Lung (tissue), 11 donors: ENCODE measurements at regions not wholly inside any gene's neighbourhood (a gene's known extent, or its start where the extent isn't known, plus 50 kb on each side); places are given as distances from the start of the nearest gene placed in this dataset.

Experiments used
- ATAC-seq: fragments of 200-7000 bp; cut with Tn5 transposase; one replicate; pipeline ENCODE4 v1.9.1; 2020; ENCODE audit warnings: moderate number of reproducible peaks; ENCODE audit not compliant: insufficient read depth, low FRiP score
- DNase-seq, 3 donors: peaks; one replicate each; pipeline ENCODE4 v3.0.0-alpha.2; 2013 to 2017
- H3K27ac ChIP-seq, 2 donors: one replicate each; pipeline ENCODE4 v1.5.1; 2013; ENCODE audit warnings: mild to moderate bottlenecking in 2 of 2, moderate library complexity in 2 of 2, control low read depth in 1 of 2, inconsistent platforms in 1 of 2, low read depth in 1 of 2, low read length in 1 of 2
- H3K27me3 ChIP-seq, 3 donors: one replicate each; pipeline ENCODE4 v1.5.1; 2013; ENCODE audit warnings: low read length in 2 of 3; ENCODE audit not compliant: control insufficient read depth in 3 of 3, insufficient read depth in 3 of 3
- H3K36me3 ChIP-seq, 4 donors: one replicate each; pipeline ENCODE4 v1.5.1; 2013; ENCODE audit warnings: low read length in 4 of 4, mild to moderate bottlenecking in 1 of 4, moderate library complexity in 1 of 4; ENCODE audit not compliant: control insufficient read depth in 4 of 4, insufficient read depth in 4 of 4
- H3K4me1 ChIP-seq, 5 donors: one replicate each; pipeline ENCODE4 v1.5.1; 2013; ENCODE audit warnings: low read length in 5 of 5, mild to moderate bottlenecking in 2 of 5, moderate library complexity in 1 of 5; ENCODE audit not compliant: control insufficient read depth in 5 of 5, insufficient read depth in 5 of 5
- H3K4me3 ChIP-seq: one replicate; pipeline ENCODE4 v1.5.1; 2013; ENCODE audit warnings: mild to moderate bottlenecking, control low read depth, moderate library complexity
- H3K9ac ChIP-seq, 2 donors: one replicate each; pipeline ENCODE4 v1.5.1; 2013; ENCODE audit warnings: low read length in 2 of 2, control low read depth in 1 of 2; ENCODE audit not compliant: insufficient read depth in 1 of 2
- H3K9me3 ChIP-seq, 4 donors: one replicate each; pipeline ENCODE4 v1.5.1; 2013; ENCODE audit warnings: low read length in 3 of 4, mild to moderate bottlenecking in 1 of 4, moderate library complexity in 1 of 4; ENCODE audit not compliant: control insufficient read depth in 4 of 4, insufficient read depth in 3 of 4
- WGBS, 2 donors: extraction: QIAGEN DNeasy Blood & Tissue Kit; methylation state at CpG; one replicate each; pipeline ENCODE4 v1.1.7; 2013; 5-methylcytosine and 5-hydroxymethylcytosine counted together
- TF ChIP-seq, protein P1 (sequence below): IDR thresholded peaks from 2 replicates; pipeline ENCODE4 v1.5.1; 2012; ENCODE audit warnings: mild to moderate bottlenecking; ENCODE audit errors: control extremely low read depth, extremely low read depth
- donor health status: control.
- donor health status: control.
- donor health status: Bipolar disorder and iron deficiency.
- donor health status: healthy.
- donor health status: DM: yes; HTN: yes; CAD: no.

DNA sequence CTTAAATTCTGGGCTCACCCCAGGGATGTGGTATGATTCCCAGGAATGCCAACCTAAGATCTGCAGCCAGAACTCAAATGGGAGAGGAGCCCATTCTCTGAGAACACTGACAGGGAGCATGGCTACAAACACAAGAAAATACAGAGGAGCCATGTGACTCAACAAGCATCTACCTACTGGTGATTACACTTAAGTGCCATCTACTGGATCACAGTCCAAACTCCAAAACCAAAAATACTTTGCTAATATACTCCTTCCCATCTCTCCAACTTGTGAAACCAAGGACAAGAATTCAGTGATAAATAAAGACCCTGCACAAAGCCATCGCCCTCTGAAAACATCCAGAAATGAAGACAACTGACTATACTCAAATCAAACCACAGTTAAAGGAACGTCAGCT, 116.9 kb downstream of the NR4A2 start:
- H3K4me3 ChIP-seq, result no peak overlapping the region
- no peaks in the 10 kb centered on the region for H3K4me1 ChIP-seq
- 72 to 85% methylated on average over 2 of the region's 2 CpGs for WGBS, 2 donors
- peaks cover 0 to 2% (median 0%) of the 10 kb centered on the region in 4 donors for H3K9me3 ChIP-seq
- ATAC-seq (no peak), DNase-seq (no peak)
- no peak overlapping the region for H3K27ac ChIP-seq
- no peak overlapping the region for H3K9ac ChIP-seq
- H3K36me3 ChIP-seq, result no peaks in the 10 kb centered on the region
- H3K27me3 ChIP-seq, result no peaks in the 10 kb centered on the region
- TF ChIP-seq, protein P1, sequence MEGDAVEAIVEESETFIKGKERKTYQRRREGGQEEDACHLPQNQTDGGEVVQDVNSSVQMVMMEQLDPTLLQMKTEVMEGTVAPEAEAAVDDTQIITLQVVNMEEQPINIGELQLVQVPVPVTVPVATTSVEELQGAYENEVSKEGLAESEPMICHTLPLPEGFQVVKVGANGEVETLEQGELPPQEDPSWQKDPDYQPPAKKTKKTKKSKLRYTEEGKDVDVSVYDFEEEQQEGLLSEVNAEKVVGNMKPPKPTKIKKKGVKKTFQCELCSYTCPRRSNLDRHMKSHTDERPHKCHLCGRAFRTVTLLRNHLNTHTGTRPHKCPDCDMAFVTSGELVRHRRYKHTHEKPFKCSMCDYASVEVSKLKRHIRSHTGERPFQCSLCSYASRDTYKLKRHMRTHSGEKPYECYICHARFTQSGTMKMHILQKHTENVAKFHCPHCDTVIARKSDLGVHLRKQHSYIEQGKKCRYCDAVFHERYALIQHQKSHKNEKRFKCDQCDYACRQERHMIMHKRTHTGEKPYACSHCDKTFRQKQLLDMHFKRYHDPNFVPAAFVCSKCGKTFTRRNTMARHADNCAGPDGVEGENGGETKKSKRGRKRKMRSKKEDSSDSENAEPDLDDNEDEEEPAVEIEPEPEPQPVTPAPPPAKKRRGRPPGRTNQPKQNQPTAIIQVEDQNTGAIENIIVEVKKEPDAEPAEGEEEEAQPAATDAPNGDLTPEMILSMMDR, result no peak

DNA sequence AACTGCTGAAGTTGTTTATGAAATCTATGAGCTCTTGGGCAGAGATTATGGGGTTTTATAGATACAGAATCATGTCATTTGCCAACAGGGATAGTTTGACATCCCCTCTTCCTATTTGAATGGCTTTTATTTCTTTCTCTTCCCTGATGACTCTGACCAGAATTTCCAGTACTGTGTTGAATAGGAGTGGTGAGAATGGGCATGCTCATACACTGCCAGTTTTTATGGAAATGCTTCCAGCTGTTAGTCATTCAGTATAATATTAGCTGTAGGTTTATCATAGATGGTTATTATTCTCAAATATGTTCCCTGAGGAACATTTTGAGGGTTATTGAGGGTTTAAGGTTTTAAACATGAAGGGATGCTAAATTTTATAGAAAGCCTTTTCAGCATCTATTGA, 121.2 kb downstream of the NR4A2 start:
- Histone ChIP-seq H3K27ac (no peak overlapping the region), H3K27me3 (no peaks in the 10 kb centered on the region), H3K4me3 (no peak overlapping the region), H3K36me3 (no peaks in the 10 kb centered on the region), H3K9ac (no peak overlapping the region), H3K4me1 (no peaks in the 10 kb centered on the region), H3K9me3 (no peaks in the 10 kb centered on the region)
- TF ChIP-seq, protein P1, result no peak
- DNase-seq (no peak), ATAC-seq (no peak)

DNA sequence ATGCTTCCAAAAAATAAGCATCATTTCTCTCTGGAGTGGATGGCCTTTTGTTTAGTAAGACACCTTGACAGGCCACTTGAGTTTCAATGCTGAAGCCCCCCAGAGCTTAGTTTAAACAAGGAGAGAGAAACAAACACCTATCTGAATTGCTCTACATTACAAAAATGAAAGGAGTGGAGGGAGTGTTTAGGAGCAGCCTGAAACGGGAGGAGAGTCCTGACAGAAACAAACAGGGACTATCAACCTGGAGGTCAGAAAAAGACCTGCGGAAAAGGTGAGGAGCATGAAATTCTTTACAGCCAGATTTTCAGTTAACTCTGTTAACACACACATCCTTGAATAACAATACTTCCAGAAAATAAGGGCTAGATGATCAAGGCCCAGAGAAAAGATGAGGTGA, 126.2 kb downstream of the NR4A2 start:
- Histone ChIP-seq H3K36me3 (no peaks in the 10 kb centered on the region), H3K9me3 (no peaks in the 10 kb centered on the region), H3K4me1 (no peaks in the 10 kb centered on the region), H3K27me3 (no peaks in the 10 kb centered on the region), H3K27ac (no peak overlapping the region), H3K4me3 (no peak overlapping the region), H3K9ac (no peak overlapping the region)
- TF ChIP-seq, protein P1, result no peak
- WGBS, 2 donors, result 60 to 61% methylated on average over 2 of the region's 2 CpGs
- no peak for DNase-seq
- no peak for ATAC-seq

DNA sequence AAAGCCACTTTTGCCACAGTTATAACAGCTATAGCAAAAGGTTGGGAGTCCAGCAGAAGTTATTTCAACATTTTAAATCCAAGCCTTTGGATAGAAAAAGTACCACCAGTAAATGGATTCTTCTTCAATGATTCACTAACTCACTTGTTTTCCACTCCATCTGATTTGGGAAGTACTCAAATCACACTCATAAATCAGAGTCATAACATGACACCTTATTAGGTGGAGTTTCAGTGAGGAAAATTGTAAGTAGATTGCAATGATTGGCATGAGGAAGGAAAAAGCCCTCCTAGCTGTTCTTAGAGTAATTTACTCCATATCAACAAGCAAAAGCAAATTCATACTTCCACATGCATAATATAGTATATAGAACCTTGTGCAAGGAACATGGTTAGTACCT, 132.9 kb downstream of the NR4A2 start:
- ATAC-seq, result no peak
- no peak for DNase-seq
- H3K4me3 ChIP-seq, result no peak overlapping the region
- no peaks in the 10 kb centered on the region for H3K4me1 ChIP-seq
- H3K9me3 ChIP-seq, result no peaks in the 10 kb centered on the region
- TF ChIP-seq, protein P1, result no peak
- no peaks in the 10 kb centered on the region for H3K36me3 ChIP-seq
- H3K27ac ChIP-seq, result no peak overlapping the region
- H3K9ac ChIP-seq, result no peak overlapping the region
- H3K27me3 ChIP-seq, result no peaks in the 10 kb centered on the region
